ENCODE measurements at regions not wholly inside any gene's neighbourhood (a gene's known extent, or its start where the extent isn't known, plus 50 kb on each side); places are given as distances from the start of the nearest gene placed in this dataset.

DNA sequence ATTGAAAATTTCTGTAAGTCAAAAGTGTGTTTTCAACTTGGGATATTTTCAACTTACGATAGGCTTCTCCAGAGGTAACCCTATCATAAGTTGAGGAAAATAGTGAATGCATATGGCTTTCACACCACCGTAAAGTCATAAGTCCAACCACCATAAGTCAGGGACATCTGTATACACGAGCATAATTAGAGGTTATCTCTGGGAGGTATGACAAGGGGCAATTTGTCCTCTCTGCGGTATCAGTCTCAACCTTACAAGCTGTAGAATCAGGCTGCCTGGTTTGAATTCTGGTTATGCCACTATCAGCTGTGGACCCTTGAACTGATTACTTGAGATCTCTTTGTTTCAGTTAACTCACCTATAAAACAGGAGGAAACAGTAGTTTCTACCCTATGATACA lies 202.9 kb upstream of the JARID2 start:
- no peak for DNase-seq (ENCODE audit: low read depth in 2 of 2)

DNA sequence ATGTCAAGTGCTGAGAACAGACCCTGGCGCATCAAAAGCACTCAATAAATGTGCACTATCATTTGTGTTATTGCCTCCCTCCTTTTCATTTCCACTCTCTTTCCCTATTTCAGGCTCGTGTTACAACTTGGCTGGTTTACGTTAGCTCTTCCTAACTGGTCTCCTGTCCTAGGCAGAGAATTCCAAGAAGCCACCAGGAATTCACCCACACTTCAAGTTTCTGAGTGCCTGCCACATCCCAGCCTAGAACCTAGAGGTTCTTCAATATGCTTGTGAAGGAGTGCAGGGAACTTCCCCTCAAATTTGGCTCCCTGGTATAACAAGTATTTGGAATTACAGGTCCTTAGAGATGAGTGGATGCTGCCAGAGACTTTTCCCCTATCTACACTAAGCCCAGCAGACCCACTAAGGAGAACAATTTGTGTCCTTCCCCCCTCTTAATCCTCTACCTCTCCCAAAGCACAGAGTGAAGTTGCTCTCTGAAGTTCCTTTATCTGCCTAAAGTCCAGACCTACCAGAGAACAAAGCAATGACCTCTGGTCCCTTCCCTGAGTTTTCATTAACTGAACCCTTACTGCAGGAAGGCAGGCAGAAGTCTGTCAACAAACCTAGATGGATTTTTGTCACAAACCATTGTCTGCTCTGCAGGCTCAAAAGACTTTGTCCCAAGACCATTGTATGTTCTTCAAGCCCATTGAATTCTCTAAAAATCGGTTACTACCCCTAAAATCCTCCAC lies 201.6 kb upstream of the JARID2 start:
- DNase-seq (ENCODE audit: low read depth in 2 of 2), result no peak

DNA sequence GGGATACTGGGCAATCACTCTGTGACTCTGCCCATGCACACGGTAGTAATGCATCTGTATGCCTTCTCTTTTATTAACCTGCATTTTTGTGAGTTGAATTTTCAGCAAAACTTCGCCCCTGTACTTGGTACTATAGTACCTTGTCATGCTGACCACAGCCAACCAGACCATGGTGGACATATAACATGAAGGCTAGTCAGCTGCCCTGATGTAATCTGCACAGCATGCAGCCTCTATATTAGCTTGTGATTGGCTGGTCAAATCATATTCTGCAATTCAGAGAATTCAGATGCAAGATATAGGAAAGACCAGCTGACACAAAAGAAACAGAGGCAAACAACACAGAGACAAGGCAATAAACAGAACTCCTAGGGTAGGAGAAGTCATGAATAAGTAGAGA lies 200.9 kb upstream of the JARID2 start:
- DNase-seq (ENCODE audit: low read depth in 2 of 2), result no peak

DNA sequence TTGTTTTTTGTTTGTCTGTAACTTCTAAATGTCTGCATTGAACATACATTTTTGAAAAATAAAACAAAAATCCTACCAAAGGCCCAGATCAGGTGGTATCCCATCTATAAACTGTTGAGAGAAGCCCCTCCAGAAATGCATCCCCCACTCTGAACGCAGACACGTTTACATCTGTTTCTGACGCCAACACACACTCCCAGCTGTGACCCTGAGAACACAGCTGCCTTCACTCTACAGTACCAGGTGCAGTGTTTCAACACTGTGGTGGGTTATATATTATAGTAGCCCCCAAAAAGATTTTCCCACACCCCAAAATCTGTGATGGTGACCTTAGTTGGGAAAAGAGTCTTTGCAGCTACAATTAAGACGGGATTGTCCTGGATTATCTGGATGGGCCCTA lies 199.1 kb upstream of the JARID2 start:
- no peak for DNase-seq (ENCODE audit: low read depth in 2 of 2)

DNA sequence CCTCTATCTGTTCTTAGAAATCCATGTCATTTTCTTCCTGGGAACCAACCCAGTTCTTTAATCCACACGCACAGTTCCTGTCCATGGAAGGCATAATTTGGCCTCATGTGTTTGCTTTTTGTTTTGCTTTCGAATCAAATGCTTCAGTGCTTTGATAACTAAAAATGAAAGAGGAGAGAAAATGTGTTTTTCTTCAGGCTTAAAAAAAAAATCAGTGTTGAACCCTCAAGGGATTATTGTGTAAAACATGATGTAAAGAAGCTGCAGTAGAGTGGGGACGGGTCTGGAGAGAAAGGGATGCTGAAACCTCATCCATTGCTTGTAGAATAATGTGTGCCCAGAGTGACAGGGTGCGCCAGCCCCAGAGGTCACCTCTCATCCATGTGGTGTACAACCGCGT lies 197.5 kb upstream of the JARID2 start:
- DNase-seq (ENCODE audit: low read depth in 2 of 2), result no peak

DNA sequence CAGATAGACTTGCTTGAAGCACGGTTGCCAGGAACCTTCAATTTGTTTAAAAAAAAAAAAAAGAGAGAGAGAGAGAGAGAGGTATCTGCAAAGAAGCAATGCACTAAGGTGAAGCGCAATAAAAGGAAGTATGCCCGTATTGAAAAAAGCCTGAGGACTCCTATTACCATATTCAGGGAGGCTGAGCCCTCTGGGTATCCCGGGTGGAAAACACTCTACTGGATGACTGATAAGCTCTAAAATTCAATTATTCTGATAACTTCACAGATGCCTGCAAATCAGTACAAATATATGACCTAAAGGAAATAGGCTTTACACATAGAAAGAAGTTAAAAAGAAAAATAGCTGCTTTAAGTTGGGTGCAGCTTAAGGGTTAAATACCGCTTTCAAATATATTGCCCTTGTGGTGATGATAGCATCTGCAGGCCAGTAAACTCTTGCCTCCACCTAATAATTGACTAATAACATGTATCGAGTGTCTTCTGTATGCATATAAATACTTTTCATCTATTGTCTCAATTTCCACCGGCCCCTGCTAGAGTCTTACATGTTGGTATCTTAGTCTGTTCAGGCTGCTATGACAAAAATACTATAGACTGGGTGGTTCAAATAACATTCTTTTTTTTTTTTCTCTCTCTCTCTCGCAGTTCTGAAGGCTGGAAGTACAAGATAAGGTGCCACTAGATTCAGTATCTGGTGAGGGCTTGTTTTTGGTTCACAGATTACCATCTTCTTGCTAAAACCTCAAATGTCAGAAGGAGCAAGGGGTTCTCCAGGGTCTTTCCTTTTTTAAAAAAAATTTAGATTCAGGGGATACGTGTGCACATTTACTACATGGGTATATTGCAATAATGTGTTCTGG lies 187.4 kb upstream of the JARID2 start:
- no peak for DNase-seq (ENCODE audit: low read depth in 2 of 2)

DNA sequence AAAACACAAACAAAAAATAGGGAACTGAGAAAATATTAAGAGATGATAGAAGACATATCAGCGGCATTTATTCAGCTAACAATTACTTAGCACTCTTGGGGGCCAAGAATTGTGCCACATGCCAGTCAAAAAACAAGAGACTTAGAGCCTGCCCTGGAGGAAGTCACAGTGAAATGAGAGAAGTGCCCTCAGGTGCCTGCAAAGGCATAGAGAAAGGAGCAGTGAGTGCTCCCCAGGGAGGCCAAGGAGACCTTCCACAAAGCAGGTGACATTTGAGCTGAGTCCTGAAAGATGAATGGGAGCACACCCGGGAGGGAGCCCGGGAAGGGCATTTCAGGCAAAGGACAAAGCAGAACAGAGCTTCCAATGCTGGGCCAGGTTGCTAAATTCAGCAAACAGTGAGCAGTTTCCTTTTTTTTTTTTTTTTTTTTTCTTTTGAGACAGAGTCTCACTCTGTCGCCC lies 184.7 kb upstream of the JARID2 start:
- no peak for DNase-seq (ENCODE audit: low read depth in 2 of 2)

DNA sequence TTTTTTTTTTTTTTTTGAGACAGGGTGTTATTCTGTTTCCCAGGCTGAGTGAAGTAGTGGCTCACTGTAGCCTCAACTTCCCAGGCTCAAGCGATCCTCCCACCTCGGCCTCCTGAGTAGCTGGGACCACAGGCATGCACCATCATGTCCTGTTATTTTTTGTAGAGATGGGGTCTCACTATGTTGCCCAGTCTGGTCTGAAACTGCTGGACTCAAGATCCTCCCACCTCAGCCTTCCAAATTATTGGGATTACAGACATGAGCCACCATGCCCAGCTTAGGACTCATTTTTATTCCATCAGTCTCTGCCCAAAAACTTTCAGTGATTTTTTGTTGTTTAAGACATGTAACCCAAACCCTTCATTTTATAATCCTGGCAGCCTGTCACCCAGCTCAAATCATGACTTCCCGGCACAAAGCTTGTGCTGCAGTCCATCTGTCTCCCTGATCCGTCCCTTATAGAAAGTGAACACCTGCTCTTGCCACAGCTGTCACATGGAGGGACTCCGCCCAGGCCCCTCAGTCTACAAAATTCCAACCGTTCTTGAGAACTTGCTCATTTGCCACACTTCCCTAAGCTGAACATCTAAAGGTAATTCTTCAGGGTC lies 183.9 kb upstream of the JARID2 start:
- DNase-seq (ENCODE audit: low read depth in 2 of 2), result no peak

DNA sequence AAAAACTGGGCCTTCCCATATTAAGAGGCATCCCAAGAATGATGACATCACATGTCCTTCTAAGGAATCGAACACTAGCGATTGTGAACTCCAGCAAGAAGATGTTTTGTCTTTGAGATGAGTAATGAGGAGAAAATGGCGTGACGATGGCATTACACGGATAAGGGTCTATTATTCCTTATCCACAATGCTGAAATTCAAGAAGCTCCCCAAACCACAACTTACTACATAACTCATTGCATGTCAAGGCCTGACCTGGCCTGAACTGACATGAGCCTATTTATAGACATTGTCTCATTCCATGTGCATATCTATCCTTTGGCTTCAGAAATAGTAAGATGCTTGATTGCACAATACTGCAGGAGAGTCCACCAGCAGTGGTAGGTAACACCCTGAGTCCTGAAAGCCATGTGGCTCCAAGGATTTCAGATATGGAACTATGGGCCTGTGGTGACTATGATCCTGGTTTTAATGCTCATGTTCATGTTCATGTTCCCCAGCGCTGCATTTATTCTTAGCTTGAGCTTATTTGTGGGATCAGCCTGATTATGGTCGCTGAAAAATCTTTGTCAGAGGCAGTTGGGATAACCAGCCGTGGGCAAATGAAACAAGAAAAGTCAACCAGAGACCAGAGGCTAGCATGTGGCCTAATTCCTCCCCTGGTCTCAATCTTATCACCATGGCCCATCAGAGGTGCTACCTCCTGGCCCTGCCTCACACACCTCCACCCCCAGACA lies 183.2 kb upstream of the JARID2 start:
- DNase-seq (ENCODE audit: low read depth in 2 of 2), result no peak

DNA sequence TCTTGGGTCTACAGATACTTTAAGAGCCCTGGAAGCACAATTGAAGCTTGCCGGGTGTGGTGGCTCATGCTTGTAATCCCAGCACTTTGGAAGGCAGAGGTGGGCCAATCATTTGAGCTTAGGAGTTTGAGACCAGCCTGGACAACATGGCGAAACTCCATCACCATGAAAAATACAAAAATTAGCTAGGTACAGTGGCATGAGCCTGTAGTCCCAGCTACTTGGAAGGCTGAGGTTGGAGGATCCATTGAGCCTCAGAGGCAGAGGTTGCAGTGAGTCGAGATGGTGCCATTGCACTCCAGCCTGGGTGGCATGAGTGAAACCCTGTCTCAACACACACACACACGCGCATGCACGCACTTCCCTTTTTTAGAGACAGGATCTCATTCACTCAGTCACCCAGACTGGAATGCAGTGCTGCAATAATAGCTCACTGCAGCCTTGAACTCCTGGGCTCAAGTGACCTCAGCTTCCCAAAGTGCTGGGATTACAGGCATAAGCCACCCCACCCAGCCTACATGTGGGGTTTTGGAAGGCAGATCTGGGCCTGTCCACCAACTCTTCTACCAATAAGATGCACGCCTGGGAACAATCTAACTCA lies 182.5 kb upstream of the JARID2 start:
- no peak for DNase-seq (ENCODE audit: low read depth in 2 of 2)

DNA sequence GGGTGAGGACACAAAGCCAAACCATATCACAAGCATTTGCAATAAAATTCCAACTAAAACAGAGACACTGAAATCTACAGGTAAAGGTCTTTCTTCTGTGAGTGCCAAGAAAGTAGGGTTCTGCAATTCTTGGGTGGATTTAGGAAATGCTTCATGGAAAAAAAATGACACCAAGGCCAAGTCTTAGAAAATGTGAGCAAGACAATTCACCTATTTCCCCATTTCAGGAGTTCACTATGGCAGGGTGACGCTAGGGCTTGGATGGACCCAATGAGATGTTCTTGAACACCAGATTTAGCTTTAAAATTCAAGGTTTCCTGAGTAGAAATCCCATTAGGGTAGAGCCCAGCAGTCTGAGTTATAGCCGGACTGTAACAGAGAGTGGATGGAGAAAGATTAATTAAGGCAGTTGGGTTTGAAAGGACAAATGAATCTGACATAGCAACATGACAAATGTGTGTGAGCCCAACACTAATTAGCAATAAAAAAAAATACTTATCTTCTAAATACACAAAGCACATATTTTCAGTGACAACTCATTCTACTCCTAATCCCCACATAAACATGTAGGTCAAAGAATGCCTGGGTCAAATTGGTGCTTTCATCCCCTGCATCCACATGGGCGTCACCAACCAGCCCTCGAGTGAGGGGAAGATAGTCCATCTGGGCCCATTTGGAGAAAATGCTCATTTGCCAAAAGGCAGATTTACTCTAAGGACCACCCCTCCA lies 180.4 kb upstream of the JARID2 start:
- DNase-seq (ENCODE audit: low read depth in 2 of 2), result no peak

DNA sequence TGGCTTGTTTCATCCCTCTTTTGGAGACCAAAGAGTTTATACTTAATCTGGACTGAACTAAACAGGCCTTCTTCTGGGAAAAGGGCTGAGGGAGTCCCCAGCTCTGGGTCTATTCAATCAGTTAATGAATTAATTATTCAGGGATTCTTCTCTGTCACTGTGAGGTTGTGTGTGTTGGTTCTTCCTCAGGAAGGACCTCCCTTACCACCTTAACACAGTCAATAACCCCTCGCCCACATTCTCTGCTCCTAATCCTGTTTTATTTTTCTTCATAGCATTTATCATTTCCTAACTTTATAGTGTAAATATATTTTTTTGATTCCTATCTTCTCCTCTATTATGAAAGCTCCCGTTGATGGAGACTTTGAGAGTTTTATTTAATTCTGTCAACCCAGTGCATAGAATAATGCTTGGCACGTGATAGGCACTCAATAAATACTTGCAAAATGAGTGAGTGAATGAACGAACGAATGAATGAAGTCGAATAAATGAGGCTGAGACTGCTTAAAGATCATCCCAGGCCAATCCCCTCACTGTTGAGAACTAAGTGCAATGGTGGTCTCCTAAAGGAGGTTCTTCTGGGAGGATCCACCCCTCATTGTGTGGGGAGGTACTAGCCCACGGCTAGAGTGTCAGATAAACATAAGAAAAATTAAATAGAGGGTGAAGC lies 179.6 kb upstream of the JARID2 start:
- DNase-seq (ENCODE audit: low read depth in 2 of 2), result no peak

DNA sequence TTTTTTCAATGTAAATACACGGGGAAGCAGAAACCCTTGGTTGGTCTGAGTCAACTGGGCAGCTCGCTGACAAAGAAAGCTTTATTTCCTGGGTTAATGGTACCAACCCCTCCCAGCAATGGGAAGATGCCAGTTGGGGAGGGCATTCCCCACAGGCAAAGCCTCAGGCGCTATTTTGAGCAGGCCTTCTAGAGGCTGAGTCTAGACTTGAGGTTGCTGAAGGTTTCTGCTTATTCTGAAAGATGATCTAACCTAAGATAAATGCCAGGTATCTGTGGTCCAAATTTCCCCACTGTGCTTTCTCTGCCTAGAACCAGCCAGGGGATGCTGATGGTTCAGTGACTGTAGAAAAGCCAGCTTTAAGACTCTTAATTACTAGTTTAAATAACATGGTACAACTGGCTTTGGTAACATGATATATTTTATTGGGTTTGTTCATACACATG lies 172.5 kb upstream of the JARID2 start:
- DNase-seq (ENCODE audit: low read depth in 2 of 2), result no peak

DNA sequence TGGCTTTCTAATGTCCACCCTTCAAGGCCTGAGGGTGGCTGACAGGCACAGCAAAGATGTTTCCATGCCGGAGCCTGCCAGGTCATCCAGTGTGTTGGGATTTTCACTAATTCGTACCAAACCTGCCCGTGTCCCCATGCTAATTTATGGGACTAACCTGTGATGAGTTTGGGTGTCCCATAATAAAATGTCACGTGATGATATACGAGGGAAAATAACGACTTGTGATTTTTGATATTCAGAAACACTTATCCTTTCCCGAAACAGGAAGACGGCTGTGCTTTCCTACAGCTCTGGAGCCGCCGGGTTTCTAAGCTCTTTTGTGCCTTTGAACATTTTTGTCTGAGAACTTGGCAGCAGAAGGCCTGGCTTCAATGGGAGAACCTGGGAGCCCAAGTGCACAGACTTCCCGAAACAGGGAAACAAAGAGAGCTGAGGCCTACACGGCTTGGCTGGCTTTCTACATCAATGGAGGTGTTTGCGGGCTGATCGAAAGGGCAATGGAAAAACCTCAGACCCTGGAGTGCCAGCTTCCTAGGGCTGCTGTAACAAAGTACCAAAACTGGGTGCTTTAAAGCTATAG lies 171.9 kb upstream of the JARID2 start:
- no peak for DNase-seq (ENCODE audit: low read depth in 2 of 2)

DNA sequence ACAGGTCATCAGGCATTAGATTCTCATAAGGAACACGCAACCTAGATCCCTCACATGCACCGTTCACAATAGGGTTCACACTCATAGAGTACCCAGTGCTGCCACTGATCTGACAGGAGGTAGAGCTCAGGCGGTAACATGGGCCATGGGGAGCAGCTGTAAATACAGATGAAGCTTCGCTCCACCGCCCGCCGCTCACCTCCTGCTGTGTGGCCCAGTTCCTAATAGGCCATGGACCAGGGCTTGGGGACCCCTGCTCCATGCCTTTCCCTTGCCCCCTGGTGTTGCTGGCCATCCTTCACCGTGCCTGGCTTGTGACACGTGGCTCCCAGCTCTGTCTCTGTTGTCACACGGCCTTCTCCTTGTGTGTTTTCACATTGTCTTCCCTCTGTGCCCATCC lies 171.1 kb upstream of the JARID2 start:
- DNase-seq (ENCODE audit: low read depth in 2 of 2), result no peak

DNA sequence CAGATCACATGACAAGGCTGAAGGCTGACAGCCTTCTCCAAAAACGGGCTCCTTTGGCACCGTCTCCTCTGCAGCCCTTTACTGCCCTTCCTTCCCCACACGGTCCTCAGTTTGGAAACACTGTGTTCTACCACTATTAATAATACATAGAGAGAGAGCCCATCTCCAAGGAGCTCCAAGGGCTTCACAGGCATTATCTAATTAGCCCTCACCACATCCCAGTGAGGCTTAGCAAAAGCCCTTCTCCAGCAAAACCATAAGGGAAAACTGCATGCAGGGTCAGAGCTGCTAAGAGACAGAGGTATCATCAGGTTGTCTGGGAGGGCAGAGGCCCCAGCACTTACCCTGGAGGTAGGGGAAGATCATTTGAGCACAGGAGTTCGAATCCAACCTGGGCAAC lies 169.3 kb upstream of the JARID2 start:
- DNase-seq (ENCODE audit: low read depth in 2 of 2), result no peak

DNA sequence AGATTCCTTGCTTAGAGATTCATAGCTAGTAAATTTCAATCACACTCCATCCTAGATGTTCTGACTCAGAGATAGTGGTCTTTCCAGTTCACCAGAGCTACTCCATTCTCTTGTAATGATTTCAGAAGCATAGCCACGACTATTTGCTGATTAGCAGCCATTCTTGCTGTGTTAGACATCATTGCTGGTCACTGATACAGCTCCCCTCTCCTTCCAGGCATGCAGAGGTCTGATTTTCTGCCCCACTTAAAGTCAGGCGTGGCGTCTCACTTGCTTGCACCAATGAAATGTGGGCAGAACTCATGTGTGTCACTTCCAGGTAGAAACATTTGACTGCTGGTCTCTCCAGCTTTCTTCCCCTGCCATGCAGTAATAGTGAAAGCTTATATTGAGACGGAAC lies 168.9 kb upstream of the JARID2 start:
- DNase-seq (ENCODE audit: low read depth in 2 of 2), result no peak

DNA sequence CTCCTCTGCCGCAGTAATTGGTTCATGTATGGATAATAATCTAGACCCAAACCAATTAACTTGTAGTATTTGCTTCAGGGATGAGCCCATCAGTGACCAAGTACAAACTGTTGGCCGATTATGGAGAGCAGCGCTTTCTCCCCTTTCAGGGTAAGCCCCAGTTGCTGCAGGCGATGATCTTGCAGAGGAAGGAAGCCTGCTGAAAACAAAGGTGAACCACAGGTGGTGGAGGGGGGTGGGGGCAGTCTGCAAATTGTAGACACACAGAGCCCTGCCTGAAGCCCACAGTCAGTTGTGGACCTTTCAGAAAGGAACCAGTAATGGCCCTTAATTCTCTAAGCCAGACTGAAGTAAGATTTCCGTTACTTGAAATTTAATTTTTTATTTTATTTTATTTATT lies 167.9 kb upstream of the JARID2 start:
- no peak for DNase-seq (ENCODE audit: low read depth in 2 of 2)

DNA sequence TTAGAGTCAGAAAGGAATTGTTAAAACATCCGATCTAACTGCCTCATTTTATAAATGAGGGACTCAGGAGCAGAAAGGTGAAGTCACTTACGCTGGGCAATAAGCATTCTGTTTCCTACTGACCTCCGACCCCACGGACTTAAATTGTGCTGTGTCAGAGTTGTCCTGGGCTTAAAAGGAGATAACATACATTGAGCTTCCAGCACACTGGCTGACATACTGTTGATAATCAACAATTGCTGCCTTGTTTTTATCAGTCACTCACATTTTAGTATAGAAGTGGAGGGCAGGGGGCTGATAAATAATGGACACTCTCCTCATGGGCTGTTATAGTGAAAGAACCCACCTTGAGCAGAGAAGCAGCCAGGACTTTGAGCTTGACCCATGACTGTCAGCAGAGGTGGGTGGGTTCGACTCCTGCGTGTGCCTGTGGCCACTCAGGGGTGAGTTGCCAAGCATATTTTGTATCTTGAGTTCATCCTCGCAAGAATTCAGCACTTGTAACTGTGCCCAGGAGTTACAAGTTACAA lies 166.5 kb upstream of the JARID2 start:
- no peak for DNase-seq (ENCODE audit: low read depth in 2 of 2)

DNA sequence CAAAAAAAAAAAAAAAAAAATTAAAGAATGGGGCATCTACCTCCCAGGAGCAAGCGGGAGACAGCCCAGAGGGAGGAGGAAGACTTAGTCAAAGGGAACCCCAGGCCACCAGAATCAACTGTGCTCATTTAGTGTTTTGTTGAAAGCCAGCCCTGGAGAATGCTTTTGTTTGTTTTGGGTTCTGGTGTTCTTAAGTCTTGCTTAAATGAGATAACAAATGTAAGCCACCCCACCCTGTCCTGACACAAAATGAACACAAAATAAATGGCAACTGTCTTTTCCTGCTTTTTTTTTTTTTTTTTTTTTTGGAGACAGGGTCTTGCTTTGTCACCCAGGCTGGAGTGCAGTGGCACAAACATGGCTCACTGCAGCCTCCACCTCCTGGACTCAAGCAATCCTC lies 165.0 kb upstream of the JARID2 start:
- DNase-seq (ENCODE audit: low read depth in 2 of 2), result no peak

All from stimulated activated CD8-positive, alpha-beta memory T cell treated with anti-CD3 and anti-CD28 coated beads, Interleukin-15, amount 100 ng/mL, for 4 hours (primary cell).